ENCODE measurements at regions not wholly inside any gene's neighbourhood (a gene's known extent, or its start where the extent isn't known, plus 50 kb on each side); places are given as distances from the start of the nearest gene placed in this dataset.

- Histone ChIP-seq H3K4me1 (ENCODE audit: control insufficient read depth, insufficient read depth, low read length, poor library complexity, severe bottlenecking) (no peaks in the 10 kb centered on the region), H3K27ac (ENCODE audit: insufficient read depth, low read length, poor library complexity, severe bottlenecking) (no peak overlapping the region), H3K4me3 (ENCODE audit: insufficient read depth, low read depth, low read length, poor library complexity, severe bottlenecking) (no peak overlapping the region), H3K36me3 (ENCODE audit: control insufficient read depth, insufficient read depth, low read length) (no peaks in the 10 kb centered on the region), H3K27me3 (replicated peaks; ENCODE audit: control insufficient read depth, insufficient read depth, low read length, poor library complexity, severe bottlenecking) (no peaks in the 10 kb centered on the region), H3K9me3 (ENCODE audit: control insufficient read depth, low read length) (no peaks in the 10 kb centered on the region)
- no peak for DNase-seq
These were observed 1407.0 kb upstream of the CELF4 start for GRCh38 chr18:38972571-38972970.

- no peak overlapping the region for H3K4me3 ChIP-seq (ENCODE audit: insufficient read depth, low read depth, low read length, poor library complexity, severe bottlenecking)
- H3K27ac ChIP-seq (ENCODE audit: insufficient read depth, low read length, poor library complexity, severe bottlenecking), result no peak overlapping the region
- no peak for DNase-seq
- no peaks in the 10 kb centered on the region for H3K36me3 ChIP-seq (ENCODE audit: control insufficient read depth, insufficient read depth, low read length)
- H3K27me3 ChIP-seq (replicated peaks; ENCODE audit: control insufficient read depth, insufficient read depth, low read length, poor library complexity, severe bottlenecking), result no peaks in the 10 kb centered on the region
- H3K4me1 ChIP-seq (ENCODE audit: control insufficient read depth, insufficient read depth, low read length, poor library complexity, severe bottlenecking), result no peaks in the 10 kb centered on the region
- H3K9me3 ChIP-seq (ENCODE audit: control insufficient read depth, low read length), result no peaks in the 10 kb centered on the region
These were observed 1406.3 kb upstream of the CELF4 start for GRCh38 chr18:38971881-38972280.

DNA sequence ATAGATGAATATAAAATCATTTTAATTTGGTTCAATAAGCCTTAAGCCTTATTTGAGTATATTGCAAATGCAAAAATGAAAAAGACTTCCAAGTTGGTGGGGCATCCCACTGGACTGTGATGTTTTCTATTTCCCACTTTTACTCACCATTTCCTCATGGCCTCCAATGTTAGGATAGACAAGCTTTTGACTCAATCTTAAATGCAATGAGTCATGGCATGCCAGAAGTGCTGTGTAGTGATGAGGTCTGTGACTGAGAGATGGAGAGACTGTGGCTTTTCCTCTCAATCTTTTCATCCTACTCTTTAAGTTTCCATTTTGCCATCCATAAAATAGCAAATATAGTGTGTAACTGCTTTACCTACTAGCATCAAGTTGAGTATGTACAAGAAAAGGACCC lies 1401.2 kb upstream of the CELF4 start:
- Histone ChIP-seq H3K27me3 (replicated peaks; ENCODE audit: control insufficient read depth, insufficient read depth, low read length, poor library complexity, severe bottlenecking) (no peaks in the 10 kb centered on the region), H3K4me1 (ENCODE audit: control insufficient read depth, insufficient read depth, low read length, poor library complexity, severe bottlenecking) (no peaks in the 10 kb centered on the region), H3K4me3 (ENCODE audit: insufficient read depth, low read depth, low read length, poor library complexity, severe bottlenecking) (no peak overlapping the region), H3K27ac (ENCODE audit: insufficient read depth, low read length, poor library complexity, severe bottlenecking) (no peak overlapping the region), H3K36me3 (ENCODE audit: control insufficient read depth, insufficient read depth, low read length) (no peaks in the 10 kb centered on the region), H3K9me3 (ENCODE audit: control insufficient read depth, low read length) (no peaks in the 10 kb centered on the region)
- no peak for DNase-seq

DNA sequence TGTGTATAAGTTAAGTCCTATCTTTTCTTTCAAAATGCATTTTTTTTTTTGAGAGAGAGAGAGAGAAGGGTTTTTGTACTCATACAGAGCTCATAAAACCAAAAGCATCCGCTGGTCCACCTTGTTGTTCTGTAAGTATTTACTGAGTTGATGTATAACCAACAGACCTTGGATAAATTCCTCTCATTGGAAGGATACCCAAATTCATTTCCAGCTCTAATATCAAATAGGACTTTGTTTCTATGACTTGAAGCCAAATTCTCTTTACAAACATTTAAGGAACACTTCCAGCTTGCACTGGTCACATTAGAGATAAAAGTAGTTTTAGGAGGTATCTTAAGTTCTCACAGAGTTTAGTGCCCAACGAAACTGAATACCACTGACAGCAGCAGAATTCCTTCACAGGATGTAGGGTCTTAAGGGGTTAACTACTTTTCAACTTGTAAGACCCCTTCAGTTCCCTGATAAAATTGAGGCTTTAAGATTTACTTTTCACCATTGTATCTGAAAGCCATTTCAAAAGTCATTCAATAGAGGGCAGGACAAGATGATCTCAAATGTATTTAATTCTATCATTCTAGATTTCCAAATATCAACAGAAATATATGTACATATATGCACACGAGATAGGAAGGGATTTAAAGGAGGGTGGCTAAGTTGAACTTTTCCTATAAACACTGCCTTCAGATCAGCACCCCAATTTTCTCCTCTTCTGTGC lies 1398.5 kb upstream of the CELF4 start:
- no peak for DNase-seq
- no peak overlapping the region for H3K27ac ChIP-seq (ENCODE audit: insufficient read depth, low read length, poor library complexity, severe bottlenecking)
- no peaks in the 10 kb centered on the region for H3K4me1 ChIP-seq (ENCODE audit: control insufficient read depth, insufficient read depth, low read length, poor library complexity, severe bottlenecking)
- H3K9me3 ChIP-seq (ENCODE audit: control insufficient read depth, low read length), result no peaks in the 10 kb centered on the region
- no peaks in the 10 kb centered on the region for H3K36me3 ChIP-seq (ENCODE audit: control insufficient read depth, insufficient read depth, low read length)
- no peak overlapping the region for H3K4me3 ChIP-seq (ENCODE audit: insufficient read depth, low read depth, low read length, poor library complexity, severe bottlenecking)
- no peaks in the 10 kb centered on the region for H3K27me3 ChIP-seq (replicated peaks; ENCODE audit: control insufficient read depth, insufficient read depth, low read length, poor library complexity, severe bottlenecking)

- H3K36me3 ChIP-seq (ENCODE audit: control insufficient read depth, insufficient read depth, low read length), result no peaks in the 10 kb centered on the region
- H3K27me3 ChIP-seq (replicated peaks; ENCODE audit: control insufficient read depth, insufficient read depth, low read length, poor library complexity, severe bottlenecking), result no peaks in the 10 kb centered on the region
- H3K9me3 ChIP-seq (ENCODE audit: control insufficient read depth, low read length), result no peaks in the 10 kb centered on the region
- no peak overlapping the region for H3K4me3 ChIP-seq (ENCODE audit: insufficient read depth, low read depth, low read length, poor library complexity, severe bottlenecking)
- no peaks in the 10 kb centered on the region for H3K4me1 ChIP-seq (ENCODE audit: control insufficient read depth, insufficient read depth, low read length, poor library complexity, severe bottlenecking)
- no peak overlapping the region for H3K27ac ChIP-seq (ENCODE audit: insufficient read depth, low read length, poor library complexity, severe bottlenecking)
- no peak for DNase-seq
These were observed 1396.3 kb upstream of the CELF4 start for GRCh38 chr18:38961880-38962279.

GRCh38 chr18:38957736-38958135 lies 1392.1 kb upstream of the CELF4 start:
- Histone ChIP-seq H3K9me3 (ENCODE audit: control insufficient read depth, low read length) (no peaks in the 10 kb centered on the region), H3K4me1 (ENCODE audit: control insufficient read depth, insufficient read depth, low read length, poor library complexity, severe bottlenecking) (no peaks in the 10 kb centered on the region), H3K27me3 (replicated peaks; ENCODE audit: control insufficient read depth, insufficient read depth, low read length, poor library complexity, severe bottlenecking) (no peaks in the 10 kb centered on the region), H3K36me3 (ENCODE audit: control insufficient read depth, insufficient read depth, low read length) (no peaks in the 10 kb centered on the region), H3K27ac (ENCODE audit: insufficient read depth, low read length, poor library complexity, severe bottlenecking) (no peak overlapping the region), H3K4me3 (ENCODE audit: insufficient read depth, low read depth, low read length, poor library complexity, severe bottlenecking) (no peak overlapping the region)
- DNase-seq, result no peak

GRCh38 chr18:38956068-38956467 lies 1390.5 kb upstream of the CELF4 start:
- no peaks in the 10 kb centered on the region for H3K4me1 ChIP-seq (ENCODE audit: control insufficient read depth, insufficient read depth, low read length, poor library complexity, severe bottlenecking)
- no peaks in the 10 kb centered on the region for H3K27me3 ChIP-seq (replicated peaks; ENCODE audit: control insufficient read depth, insufficient read depth, low read length, poor library complexity, severe bottlenecking)
- no peak overlapping the region for H3K4me3 ChIP-seq (ENCODE audit: insufficient read depth, low read depth, low read length, poor library complexity, severe bottlenecking)
- no peak for DNase-seq
- no peak overlapping the region for H3K27ac ChIP-seq (ENCODE audit: insufficient read depth, low read length, poor library complexity, severe bottlenecking)
- no peaks in the 10 kb centered on the region for H3K9me3 ChIP-seq (ENCODE audit: control insufficient read depth, low read length)
- no peaks in the 10 kb centered on the region for H3K36me3 ChIP-seq (ENCODE audit: control insufficient read depth, insufficient read depth, low read length)

DNA sequence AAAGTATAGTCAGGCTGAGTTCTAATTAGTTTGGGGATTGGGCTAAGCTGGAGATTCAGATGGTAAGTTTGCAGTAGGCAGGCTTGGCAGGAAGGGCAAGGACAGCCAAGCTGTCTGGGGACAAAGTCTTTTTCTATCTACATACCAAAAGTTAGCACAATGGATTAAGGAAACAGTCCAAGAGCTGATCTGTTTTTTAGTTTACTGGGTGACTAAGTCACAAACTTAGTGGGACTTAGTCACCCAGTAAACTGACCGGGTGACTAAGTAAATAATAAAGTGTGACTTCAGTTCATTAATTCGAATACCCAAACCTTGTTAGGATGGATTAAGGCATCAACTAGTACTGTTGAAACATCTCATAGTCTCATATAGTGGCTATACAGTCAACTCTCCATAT lies 1386.0 kb upstream of the CELF4 start:
- H3K4me1 ChIP-seq (ENCODE audit: control insufficient read depth, insufficient read depth, low read length, poor library complexity, severe bottlenecking), result no peaks in the 10 kb centered on the region
- H3K27me3 ChIP-seq (replicated peaks; ENCODE audit: control insufficient read depth, insufficient read depth, low read length, poor library complexity, severe bottlenecking), result no peaks in the 10 kb centered on the region
- H3K27ac ChIP-seq (ENCODE audit: insufficient read depth, low read length, poor library complexity, severe bottlenecking), result no peak overlapping the region
- no peak overlapping the region for H3K4me3 ChIP-seq (ENCODE audit: insufficient read depth, low read depth, low read length, poor library complexity, severe bottlenecking)
- no peaks in the 10 kb centered on the region for H3K9me3 ChIP-seq (ENCODE audit: control insufficient read depth, low read length)
- no peaks in the 10 kb centered on the region for H3K36me3 ChIP-seq (ENCODE audit: control insufficient read depth, insufficient read depth, low read length)
- no peak for DNase-seq

- Histone ChIP-seq H3K4me1 (ENCODE audit: control insufficient read depth, insufficient read depth, low read length, poor library complexity, severe bottlenecking) (no peaks in the 10 kb centered on the region), H3K9me3 (ENCODE audit: control insufficient read depth, low read length) (no peaks in the 10 kb centered on the region), H3K27me3 (replicated peaks; ENCODE audit: control insufficient read depth, insufficient read depth, low read length, poor library complexity, severe bottlenecking) (no peaks in the 10 kb centered on the region), H3K36me3 (ENCODE audit: control insufficient read depth, insufficient read depth, low read length) (no peaks in the 10 kb centered on the region), H3K27ac (ENCODE audit: insufficient read depth, low read length, poor library complexity, severe bottlenecking) (no peak overlapping the region), H3K4me3 (ENCODE audit: insufficient read depth, low read depth, low read length, poor library complexity, severe bottlenecking) (no peak overlapping the region)
- no peak for DNase-seq
These were observed 1382.8 kb upstream of the CELF4 start for GRCh38 chr18:38948436-38948835.

DNA sequence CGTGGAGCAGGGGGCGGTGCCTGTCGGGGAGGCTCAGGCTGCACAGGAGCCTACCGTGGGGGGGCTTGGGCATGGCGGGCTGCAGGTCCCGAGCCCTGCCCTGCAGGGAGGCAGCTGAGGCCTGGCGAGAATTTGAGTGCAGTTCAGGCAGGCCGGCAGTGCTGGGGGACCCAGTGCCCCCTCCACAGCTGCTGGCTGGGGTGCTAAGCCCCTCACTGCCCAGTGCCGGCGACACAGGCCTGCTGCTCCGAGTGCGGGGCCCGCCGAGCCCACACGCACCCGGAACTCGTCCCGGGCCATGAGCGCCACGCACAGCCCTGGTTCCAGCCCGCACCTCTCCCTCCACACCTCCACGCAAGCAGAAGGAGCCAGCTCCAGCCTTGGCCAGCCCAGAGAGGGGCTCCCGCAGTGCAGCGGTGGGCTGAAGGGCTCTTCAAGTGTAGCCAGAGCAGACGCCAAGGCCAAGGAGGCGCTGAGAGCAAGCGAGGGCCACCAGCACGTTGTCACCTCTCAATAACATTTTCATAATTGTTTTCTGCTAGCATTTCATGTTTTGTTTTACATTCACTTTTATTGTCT lies 1378.9 kb upstream of the CELF4 start:
- H3K4me3 ChIP-seq (ENCODE audit: insufficient read depth, low read depth, low read length, poor library complexity, severe bottlenecking), result no peak overlapping the region
- H3K4me1 ChIP-seq (ENCODE audit: control insufficient read depth, insufficient read depth, low read length, poor library complexity, severe bottlenecking), result peaks cover 6% of the 10 kb centered on the region
- H3K27me3 ChIP-seq (replicated peaks; ENCODE audit: control insufficient read depth, insufficient read depth, low read length, poor library complexity, severe bottlenecking), result no peaks in the 10 kb centered on the region
- no peak for DNase-seq
- no peak overlapping the region for H3K27ac ChIP-seq (ENCODE audit: insufficient read depth, low read length, poor library complexity, severe bottlenecking)
- H3K36me3 ChIP-seq (ENCODE audit: control insufficient read depth, insufficient read depth, low read length), result no peaks in the 10 kb centered on the region
- H3K9me3 ChIP-seq (ENCODE audit: control insufficient read depth, low read length), result no peaks in the 10 kb centered on the region

All from effector memory CD4-positive, alpha-beta T cell (primary cell).